GM12878 (cell line): ENCODE measurements at regions not wholly inside any gene's neighbourhood (a gene's known extent, or its start where the extent isn't known, plus 50 kb on each side); places are given as distances from the start of the nearest gene placed in this dataset.

Source experiments
- ATF7 ChIP-seq: fragments of 450-650 bp; IDR thresholded peaks from 2 replicates; pipeline ENCODE4 v1.6.1; 2016; ENCODE audit warnings: low read depth, mild to moderate bottlenecking
- MEF2A ChIP-seq: IDR thresholded peaks from 2 replicates; pipeline ENCODE4 v1.6.1; 2011; ENCODE audit warnings: low read depth, mild to moderate bottlenecking, low read length, moderate library complexity; ENCODE audit not compliant: insufficient read depth
- ZNF207 ChIP-seq: fragments of 450-650 bp; IDR thresholded peaks from 2 replicates; pipeline ENCODE4 v1.6.1; 2014; ENCODE audit warnings: antibody characterized with exemption, mild to moderate bottlenecking, borderline replicate concordance
- ZNF274 ChIP-seq: IDR thresholded peaks from one replicate; pipeline ENCODE4 v1.8.0; 2011; ENCODE audit not compliant: insufficient read length, insufficient read depth
- ZZZ3 ChIP-seq: IDR thresholded peaks from 2 replicates; pipeline ENCODE4 v1.6.1; 2011; ENCODE audit warnings: low read depth; ENCODE audit not compliant: control insufficient read depth, insufficient read length
- TF ChIP-seq, protein P1 (sequence below): IDR thresholded peaks from 2 replicates; pipeline ENCODE4 v1.6.1; 2011; ENCODE audit warnings: borderline replicate concordance, low read depth, mild to moderate bottlenecking, moderate library complexity, mixed read lengths, low read length; ENCODE audit not compliant: insufficient read depth; ENCODE audit errors: extremely low read length
- TF ChIP-seq, protein P2 (sequence below): fragments of 450-650 bp; IDR thresholded peaks from 2 replicates; pipeline ENCODE4 v1.6.1; 2017; ENCODE audit warnings: antibody characterized with exemption, mild to moderate bottlenecking, moderate library complexity
- TF ChIP-seq, protein P3 (sequence below): fragments of 450-650 bp; IDR thresholded peaks from 2 replicates; pipeline ENCODE4 v1.6.1; 2018; ENCODE audit warnings: borderline replicate concordance, mild to moderate bottlenecking; ENCODE audit not compliant: partially characterized antibody
- TF ChIP-seq, protein P4 (sequence below): fragments of 450-650 bp; formaldehyde crosslinking; IDR thresholded peaks from 2 replicates; pipeline ENCODE4 v1.4.0; 2020; ENCODE audit warnings: mild to moderate bottlenecking, moderate library complexity

DNA sequence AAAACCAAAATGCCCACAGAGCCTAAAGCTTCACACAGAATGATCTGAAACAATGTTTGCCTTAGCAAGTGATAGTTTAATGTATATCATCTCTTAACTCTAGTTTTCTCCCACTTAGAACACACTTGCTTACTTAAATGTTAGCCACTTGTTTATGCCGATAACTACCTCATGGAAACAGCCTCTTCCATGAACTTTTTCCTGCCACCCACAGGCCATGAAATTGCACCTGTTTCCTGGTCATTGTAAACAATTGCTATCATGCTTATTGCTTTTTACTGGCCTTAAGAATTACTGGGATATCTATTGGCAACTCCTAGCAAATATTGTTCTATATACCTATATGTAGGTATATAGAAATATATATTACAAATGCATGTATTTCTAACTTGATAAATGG is 231.1 kb downstream of the HDGFL1 start (continued):
- TF ChIP-seq, protein P1, sequence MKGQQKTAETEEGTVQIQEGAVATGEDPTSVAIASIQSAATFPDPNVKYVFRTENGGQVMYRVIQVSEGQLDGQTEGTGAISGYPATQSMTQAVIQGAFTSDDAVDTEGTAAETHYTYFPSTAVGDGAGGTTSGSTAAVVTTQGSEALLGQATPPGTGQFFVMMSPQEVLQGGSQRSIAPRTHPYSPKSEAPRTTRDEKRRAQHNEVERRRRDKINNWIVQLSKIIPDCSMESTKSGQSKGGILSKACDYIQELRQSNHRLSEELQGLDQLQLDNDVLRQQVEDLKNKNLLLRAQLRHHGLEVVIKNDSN: no peak
- TF ChIP-seq, protein P2, sequence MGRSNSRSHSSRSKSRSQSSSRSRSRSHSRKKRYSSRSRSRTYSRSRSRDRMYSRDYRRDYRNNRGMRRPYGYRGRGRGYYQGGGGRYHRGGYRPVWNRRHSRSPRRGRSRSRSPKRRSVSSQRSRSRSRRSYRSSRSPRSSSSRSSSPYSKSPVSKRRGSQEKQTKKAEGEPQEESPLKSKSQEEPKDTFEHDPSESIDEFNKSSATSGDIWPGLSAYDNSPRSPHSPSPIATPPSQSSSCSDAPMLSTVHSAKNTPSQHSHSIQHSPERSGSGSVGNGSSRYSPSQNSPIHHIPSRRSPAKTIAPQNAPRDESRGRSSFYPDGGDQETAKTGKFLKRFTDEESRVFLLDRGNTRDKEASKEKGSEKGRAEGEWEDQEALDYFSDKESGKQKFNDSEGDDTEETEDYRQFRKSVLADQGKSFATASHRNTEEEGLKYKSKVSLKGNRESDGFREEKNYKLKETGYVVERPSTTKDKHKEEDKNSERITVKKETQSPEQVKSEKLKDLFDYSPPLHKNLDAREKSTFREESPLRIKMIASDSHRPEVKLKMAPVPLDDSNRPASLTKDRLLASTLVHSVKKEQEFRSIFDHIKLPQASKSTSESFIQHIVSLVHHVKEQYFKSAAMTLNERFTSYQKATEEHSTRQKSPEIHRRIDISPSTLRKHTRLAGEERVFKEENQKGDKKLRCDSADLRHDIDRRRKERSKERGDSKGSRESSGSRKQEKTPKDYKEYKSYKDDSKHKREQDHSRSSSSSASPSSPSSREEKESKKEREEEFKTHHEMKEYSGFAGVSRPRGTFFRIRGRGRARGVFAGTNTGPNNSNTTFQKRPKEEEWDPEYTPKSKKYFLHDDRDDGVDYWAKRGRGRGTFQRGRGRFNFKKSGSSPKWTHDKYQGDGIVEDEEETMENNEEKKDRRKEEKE: no peak
- TF ChIP-seq MEF2A (no peak), ZNF274 (no peak), ZNF207 (no peak), ZZZ3 (no peak), ATF7 (no peak)
- TF ChIP-seq, protein P3, sequence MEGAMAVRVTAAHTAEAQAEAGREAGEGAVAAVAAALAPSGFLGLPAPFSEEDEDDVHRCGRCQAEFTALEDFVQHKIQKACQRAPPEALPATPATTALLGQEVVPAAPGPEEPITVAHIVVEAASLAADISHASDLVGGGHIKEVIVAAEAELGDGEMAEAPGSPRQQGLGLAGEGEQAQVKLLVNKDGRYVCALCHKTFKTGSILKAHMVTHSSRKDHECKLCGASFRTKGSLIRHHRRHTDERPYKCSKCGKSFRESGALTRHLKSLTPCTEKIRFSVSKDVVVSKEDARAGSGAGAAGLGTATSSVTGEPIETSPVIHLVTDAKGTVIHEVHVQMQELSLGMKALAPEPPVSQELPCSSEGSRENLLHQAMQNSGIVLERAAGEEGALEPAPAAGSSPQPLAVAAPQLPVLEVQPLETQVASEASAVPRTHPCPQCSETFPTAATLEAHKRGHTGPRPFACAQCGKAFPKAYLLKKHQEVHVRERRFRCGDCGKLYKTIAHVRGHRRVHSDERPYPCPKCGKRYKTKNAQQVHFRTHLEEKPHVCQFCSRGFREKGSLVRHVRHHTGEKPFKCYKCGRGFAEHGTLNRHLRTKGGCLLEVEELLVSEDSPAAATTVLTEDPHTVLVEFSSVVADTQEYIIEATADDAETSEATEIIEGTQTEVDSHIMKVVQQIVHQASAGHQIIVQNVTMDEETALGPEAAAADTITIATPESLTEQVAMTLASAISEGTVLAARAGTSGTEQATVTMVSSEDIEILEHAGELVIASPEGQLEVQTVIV: no peak
- TF ChIP-seq, protein P4, sequence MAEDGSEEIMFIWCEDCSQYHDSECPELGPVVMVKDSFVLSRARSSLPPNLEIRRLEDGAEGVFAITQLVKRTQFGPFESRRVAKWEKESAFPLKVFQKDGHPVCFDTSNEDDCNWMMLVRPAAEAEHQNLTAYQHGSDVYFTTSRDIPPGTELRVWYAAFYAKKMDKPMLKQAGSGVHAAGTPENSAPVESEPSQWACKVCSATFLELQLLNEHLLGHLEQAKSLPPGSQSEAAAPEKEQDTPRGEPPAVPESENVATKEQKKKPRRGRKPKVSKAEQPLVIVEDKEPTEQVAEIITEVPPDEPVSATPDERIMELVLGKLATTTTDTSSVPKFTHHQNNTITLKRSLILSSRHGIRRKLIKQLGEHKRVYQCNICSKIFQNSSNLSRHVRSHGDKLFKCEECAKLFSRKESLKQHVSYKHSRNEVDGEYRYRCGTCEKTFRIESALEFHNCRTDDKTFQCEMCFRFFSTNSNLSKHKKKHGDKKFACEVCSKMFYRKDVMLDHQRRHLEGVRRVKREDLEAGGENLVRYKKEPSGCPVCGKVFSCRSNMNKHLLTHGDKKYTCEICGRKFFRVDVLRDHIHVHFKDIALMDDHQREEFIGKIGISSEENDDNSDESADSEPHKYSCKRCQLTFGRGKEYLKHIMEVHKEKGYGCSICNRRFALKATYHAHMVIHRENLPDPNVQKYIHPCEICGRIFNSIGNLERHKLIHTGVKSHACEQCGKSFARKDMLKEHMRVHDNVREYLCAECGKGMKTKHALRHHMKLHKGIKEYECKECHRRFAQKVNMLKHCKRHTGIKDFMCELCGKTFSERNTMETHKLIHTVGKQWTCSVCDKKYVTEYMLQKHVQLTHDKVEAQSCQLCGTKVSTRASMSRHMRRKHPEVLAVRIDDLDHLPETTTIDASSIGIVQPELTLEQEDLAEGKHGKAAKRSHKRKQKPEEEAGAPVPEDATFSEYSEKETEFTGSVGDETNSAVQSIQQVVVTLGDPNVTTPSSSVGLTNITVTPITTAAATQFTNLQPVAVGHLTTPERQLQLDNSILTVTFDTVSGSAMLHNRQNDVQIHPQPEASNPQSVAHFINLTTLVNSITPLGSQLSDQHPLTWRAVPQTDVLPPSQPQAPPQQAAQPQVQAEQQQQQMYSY (CRISPR knock-in tag): no peak
